ENCODE measurements at regions not wholly inside any gene's neighbourhood (a gene's known extent, or its start where the extent isn't known, plus 50 kb on each side); places are given as distances from the start of the nearest gene placed in this dataset.

DNA sequence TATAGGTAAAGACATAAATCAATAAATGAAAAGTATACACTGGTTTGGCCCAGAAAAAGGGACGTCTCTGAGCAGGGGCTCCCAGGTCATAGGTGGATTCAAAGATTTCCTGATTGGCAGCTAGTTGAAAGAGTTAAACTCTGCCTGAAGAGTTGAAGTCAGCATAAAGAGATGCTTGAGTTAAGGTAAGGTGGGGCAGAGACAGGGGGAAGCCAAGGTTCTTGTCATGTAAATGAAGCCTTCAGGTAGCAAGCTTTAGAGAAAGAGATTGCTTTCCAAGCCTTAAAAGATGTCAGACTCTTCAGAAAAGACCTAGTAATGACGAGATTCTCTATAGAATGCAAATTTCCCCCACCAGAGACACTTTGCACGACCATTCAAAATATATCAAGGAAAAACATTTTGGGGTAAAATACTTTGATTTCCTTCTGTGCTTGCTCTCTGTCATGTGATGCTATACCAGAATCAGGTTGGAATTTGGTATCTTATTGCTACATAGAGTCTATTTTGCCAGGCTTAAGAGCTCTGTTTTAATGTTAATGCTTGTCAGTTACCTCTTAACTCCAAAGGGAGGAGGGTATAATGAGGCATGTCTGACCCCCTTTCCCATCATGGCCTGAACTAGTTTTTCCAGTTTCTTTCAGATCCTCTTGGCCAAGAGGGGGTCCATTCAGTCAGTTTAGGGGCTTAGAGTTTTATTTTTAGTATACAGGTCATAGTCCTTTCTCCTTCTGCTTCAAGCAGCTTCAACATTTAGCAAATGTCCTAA is 429.6 kb downstream of the ADRA2A start:
- DNase-seq (ENCODE audit: low read depth in 2 of 2) = no peak

DNA sequence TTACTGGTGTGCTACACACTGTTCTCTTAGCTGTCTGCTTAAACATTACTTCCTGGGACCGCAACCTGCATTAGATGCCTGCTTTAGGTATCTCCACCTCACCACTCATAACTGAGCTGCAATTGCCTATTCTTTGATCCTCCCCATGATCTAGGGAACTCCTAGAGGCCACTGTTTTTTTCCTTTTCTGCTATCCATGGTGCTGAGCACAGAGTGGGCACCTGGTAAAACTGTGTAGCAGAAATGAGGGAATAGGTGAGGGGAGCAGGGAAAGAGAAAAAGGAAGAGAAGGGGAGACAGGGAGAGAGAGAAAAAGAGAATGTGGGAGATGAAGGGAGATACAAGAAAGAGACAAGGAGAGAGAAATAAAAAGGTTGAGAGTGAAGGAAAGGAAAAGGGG is 434.9 kb downstream of the ADRA2A start:
- DNase-seq (ENCODE audit: low read depth in 2 of 2) = no peak

DNA sequence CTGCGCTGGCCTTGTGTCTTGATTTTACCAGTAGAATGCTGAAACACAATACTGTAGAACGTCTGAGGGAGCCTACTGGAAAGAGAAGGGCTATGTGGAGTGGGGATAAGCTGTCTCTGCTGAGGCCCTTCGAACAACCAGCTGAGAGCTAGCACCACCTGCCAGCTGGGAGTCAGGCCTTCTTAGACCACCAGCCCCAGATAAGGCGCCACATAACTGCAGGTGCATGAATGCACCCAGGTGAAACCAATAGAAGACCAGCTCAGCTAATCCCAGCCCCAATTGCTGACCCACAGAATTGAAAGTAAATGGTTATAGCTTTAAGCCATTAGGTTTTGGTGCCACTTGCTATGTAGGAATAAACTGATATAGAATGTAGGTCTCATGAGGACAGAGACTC is 438.4 kb downstream of the ADRA2A start:
- DNase-seq (ENCODE audit: low read depth in 2 of 2) = no peak

GRCh38 chr10:111515706-111516105 is 438.9 kb downstream of the ADRA2A start:
- no peak for DNase-seq (ENCODE audit: low read depth in 2 of 2)

GRCh38 chr10:111516144-111516543 is 439.3 kb downstream of the ADRA2A start:
- DNase-seq (ENCODE audit: low read depth in 2 of 2) = no peak

DNA sequence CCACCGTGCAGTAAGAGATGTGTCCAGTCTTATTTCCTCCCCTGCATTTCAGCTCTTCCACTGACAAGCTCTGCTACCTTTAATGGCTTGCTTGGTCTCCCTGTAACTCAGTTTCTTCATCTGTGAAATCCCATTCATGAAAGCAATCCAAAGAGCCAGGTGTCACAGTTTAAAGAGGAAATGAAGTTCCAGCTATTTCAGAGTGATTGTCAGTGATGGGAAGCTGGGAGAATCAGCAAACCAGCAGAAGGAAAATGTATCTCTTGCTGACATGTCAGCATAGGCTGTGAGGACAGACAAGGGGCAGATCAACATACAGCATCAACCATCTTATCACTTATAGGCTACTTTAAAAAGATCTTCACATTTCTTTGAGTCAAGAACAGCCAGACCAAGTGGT is 445.3 kb downstream of the ADRA2A start:
- no peak for DNase-seq (ENCODE audit: low read depth in 2 of 2)

DNA sequence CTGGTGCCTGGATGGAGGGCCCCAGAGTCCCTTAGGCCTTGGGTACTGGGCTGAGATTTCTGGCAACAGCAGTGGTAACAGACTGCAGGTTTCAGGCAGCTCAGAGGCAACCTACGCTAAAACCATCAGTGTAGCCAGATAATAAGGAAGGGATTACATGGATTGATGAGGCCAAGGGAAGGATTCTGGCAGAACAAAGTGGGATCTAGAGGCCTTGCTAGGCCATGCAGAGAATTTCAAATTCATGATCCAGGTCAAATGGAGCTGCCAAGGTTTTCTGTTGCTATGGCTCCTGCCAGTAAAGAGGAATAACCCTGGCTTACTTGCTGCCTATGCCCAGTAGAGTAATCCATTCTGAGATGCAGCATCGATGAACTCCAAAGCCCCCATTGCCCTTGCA is 445.7 kb downstream of the ADRA2A start:
- no peak for DNase-seq (ENCODE audit: low read depth in 2 of 2)

- no peak for DNase-seq (ENCODE audit: low read depth in 2 of 2)
Observed at GRCh38 chr10:111523016-111523415, 446.2 kb downstream of the ADRA2A start.

DNA sequence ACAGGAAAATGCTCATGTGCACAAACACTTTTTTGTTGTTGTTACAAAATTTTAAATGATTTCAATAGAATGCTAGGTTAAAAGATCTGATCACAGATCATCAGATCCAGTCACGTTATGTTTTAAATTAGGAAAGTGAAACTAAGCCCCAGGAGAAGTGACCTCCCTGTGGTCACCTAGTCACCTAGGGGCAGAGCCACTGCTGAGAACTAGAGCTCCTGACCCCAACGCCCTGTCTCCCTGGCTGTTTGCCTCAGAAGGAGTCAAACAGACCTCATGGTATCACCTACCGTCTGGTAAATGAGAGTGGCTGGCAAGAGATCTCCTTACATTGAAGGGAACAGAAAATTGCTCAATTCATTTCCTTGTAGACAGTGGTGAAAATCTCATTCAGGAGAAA is 447.3 kb downstream of the ADRA2A start:
- DNase-seq (ENCODE audit: low read depth in 2 of 2) = no peak

DNA sequence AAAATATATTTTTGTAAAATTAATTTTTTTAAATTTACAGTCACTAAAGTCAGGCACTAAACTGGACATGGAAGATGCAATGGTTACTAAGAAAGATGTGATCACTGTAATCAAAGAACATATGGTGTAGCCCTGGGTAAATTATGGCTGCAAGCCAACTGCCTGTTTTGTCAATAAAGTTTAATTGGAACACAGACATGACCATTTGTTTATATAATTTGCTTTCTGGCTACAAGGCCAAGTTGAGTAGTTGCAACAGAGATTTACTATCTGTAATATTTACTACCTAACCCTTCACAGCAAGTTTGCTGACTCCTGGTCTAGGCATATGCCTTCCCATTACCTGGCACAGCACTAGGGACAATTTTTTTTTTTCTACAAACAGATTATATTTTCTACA is 448.9 kb downstream of the ADRA2A start:
- no peak for DNase-seq (ENCODE audit: low read depth in 2 of 2)

DNA sequence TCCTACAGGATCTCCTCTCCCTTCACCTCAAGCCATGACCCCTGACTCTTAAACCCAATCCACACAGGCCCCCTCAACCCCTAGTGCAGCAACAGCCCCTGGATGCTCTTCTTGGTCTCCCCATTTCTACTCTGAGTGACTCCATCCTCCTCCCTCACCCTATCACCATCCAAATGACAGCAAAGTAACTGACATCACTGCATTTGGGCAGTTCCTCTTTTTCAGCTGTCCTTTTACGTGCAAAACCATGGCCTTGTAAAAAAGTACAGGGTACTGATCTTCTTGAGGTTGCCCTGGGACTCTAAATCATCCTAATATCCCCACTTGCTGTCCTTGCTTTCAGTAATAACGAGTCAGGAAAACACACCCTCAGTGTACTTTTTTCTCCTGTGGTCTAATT is 454.9 kb downstream of the ADRA2A start:
- DNase-seq (ENCODE audit: low read depth in 2 of 2) = no peak

GRCh38 chr10:111532139-111532538 is 455.3 kb downstream of the ADRA2A start:
- DNase-seq (ENCODE audit: low read depth in 2 of 2) = no peak

DNA sequence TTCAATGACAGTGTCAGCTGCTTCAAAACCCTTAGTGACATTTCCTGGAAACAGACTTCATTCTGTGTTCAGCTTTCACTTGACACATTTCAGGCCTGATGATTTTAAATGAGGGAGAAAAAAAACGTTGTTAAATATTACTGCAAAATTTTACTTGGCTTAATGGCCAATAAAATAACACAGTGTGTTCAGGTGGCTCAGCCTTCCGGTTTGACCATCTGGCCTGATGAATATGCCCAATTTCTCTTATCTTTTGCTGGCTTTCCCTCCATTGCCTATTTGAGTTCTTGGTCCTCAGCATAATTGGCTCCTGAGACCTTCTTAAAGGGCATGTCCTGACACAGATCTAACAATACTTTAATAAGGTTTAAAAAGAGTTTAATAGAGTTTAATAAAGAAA is 462.4 kb downstream of the ADRA2A start:
- no peak for DNase-seq (ENCODE audit: low read depth in 2 of 2)

DNA sequence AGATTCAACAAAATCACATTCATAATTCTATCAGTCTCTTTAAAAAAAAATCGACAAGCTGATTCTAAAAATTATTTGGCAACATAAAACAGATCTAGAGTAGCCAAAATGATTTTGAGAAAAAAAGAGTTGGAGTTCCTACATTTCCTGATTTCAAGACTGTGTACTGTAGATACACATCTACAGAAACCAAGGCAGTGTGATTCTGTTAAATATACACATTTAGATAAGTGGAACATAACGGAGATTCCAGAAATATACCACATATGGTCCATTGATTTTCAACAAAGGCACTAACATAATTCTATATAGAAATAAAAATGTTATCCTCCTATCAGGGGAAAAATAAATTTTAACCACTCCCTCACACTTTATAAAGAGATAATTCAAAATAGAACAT is 467.0 kb downstream of the ADRA2A start:
- DNase-seq (ENCODE audit: low read depth in 2 of 2) = no peak

DNA sequence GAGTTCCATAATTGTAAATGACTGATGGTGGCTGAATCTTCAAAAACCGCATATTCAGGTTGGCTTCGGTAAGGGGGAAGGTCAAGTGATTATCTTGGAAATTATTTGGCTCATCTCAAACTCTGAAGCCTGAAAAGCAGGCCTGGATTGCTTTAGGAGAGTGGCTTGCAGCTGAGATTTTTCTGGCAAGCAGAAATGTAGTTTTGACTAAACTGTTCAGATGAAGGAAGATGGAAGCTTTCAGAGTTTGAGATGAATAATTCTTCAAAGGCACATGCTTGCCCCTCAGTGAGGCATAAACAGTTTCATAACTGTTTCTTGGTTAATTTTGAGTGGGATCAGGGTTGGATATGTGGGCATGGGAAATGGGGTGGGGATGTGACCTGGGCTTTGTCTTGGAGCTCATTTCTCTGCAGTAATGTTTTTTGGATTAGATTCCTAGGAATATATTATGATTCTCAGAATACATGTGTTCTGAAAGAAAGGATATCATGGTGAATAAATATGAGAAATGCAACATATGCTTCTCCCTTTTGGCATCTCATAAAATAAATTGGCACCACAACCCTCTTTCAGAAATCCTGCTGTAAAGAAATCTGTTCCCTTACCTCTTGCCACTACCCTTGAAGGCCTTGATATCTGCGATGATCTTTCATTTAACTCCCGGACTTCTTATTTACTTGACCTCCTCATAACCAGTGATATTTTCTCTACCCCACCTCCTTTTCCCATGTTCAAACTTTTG is 469.2 kb downstream of the ADRA2A start:
- DNase-seq (ENCODE audit: low read depth in 2 of 2) = no peak

- no peak for DNase-seq (ENCODE audit: low read depth in 2 of 2)
Observed at GRCh38 chr10:111548084-111548726, 471.4 kb downstream of the ADRA2A start.

DNA sequence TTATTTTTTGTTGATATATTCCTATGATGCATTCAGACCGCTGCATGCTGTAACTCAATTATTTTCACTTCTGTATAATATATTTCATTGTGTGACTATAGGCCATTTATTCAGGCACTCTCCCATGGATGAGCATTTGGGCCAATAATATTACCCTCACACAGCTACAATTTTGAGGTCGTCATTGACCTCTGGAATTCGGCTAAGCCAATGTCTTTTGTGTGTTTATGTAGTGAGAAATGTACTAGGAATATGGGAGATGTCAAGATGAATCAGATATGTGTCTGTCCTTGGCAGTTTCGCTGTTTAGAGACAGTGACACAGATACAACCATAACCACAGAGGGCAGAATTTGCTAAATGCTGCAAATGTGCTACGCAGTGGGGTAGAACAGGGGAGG is 474.2 kb downstream of the ADRA2A start:
- DNase-seq (ENCODE audit: low read depth in 2 of 2) = no peak

GRCh38 chr10:111556666-111557065 is 479.8 kb downstream of the ADRA2A start:
- no peak for DNase-seq (ENCODE audit: low read depth in 2 of 2)

DNA sequence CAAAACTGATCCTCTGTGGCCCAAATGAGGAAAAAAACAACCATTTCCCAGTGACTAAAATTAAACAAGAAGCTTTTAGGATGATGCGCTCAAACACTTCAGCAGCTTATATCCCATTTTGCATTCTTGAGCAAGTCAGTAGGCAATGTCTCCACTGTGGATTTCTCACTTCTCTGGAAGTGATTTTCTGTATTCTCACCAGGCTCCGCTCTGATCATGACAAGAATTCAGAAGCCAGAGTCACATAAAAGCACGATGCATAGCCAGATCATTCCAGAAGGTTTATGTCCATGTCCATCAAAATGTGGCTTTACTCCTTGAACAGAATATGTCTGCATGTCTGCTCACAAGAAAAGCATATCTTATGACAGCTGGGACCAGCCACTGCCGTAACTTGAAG is 481.4 kb downstream of the ADRA2A start:
- no peak for DNase-seq (ENCODE audit: low read depth in 2 of 2)

DNA sequence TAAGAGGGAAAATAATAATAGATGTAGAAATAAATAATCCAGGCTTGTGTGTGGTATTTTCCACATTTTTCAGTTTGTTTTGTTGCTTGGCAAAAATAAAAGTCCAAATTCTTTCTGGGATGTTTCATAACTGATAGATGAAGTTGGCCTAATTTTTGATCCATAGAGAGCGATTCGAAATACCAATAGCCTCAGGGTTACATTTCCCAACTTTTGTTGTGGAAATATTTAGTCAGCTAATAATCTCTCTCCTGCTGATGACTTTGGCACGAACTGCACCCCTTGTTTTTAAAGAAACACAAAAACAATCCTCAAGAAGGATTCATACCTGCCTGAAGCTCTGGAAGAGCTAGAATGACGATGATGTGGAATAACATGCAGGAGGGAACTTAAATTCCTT is 483.2 kb downstream of the ADRA2A start:
- DNase-seq (ENCODE audit: low read depth in 2 of 2) = no peak

DNA sequence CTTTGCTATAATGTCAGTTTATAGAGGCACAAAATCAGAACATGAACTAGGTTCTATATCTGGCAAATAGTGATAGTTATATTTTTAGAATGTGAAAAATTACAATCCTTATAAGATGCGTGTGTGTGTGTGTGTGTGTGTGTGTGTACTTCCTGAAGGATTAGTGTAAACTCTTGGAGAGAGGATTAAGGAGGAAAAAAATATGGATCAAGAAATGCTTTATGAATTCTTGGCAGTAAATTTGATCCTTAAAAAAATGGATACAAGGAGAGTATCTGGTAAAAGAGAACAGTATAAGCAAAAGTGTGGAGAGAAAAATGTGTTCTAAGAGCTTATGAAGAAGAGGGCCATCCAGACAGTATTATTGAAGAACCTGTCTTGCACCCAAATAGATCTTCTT is 484.3 kb downstream of the ADRA2A start:
- DNase-seq (ENCODE audit: low read depth in 2 of 2) = no peak

DNA sequence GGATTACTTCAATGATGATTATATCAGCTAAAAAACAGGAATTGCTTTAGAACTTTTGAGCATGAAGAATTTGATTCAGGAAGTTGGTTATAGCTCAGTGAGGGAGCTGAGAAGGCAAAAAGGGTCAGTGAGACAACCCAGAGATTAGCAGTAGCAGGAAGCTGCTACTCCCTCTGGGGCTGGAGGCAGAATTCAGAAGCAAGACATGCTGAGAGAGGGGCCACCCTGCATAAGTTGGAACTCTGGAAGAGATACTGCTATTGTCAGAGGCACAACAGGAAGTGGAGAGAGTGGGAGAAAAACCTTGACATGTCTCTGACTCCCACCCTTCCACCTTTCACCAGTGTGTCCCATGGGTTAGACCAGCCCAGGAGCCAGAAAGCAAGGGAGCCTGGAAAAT is 488.7 kb downstream of the ADRA2A start:
- no peak for DNase-seq (ENCODE audit: low read depth in 2 of 2)

GRCh38 chr10:111578076-111578475 is 501.2 kb downstream of the ADRA2A start:
- DNase-seq (ENCODE audit: low read depth in 2 of 2) = no peak
